ENCODE measurements at regions not wholly inside any gene's neighbourhood (a gene's known extent, or its start where the extent isn't known, plus 50 kb on each side); places are given as distances from the start of the nearest gene placed in this dataset.

DNA sequence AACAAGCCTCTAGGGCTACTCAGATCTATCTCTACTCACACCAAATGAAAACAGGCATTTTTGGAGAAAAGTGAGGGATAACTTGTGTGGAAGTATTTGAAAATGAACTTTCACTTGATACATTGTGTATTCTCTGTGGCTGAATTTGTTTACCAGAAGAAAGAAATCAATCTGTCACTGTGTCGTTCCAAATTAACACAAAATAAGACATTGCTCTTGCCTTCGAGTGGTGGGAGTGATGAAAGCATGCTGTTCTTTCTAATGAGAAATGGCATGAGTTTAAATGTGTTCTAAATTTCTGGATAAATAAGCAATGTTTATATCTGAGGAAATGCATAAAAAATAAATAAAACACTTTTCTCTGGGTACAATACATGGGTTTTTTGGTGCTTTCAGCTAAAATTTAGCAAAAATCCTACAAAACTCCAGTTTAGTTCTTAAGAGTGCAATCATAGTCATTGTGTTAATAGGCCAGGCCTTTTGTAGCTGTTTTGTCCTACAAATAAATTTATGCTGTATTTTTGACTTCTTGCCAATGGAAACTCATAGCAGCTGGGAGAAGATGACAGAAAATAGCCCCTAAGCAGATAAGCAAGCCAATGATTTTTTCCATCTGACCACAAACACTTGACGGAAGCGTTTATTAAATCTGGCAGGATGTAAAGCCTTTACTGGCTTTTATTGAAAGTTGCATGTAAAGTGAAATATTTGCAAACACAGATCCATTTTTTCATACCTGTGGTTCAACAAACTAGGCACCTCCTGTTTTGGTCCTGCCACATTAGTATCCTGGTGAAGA lies 1064.1 kb upstream of the GHITM start:
- intact Hi-C loops (cut with micrococcal nuclease) = no loop called here
- Histone ChIP-seq H3F3A (ENCODE audit: low read length, unreplicated experiment) (no peaks in the 10 kb centered on the region), H3K9me2 (replicated peaks; ENCODE audit: low read length) (no peaks in the 10 kb centered on the region), H3K4me1 (ENCODE audit: insufficient read depth, low read length) (no peaks in the 10 kb centered on the region), H4K20me1 (ENCODE audit: low read length) (no peaks in the 10 kb centered on the region), H3K79me2 (ENCODE audit: low read length) (no peaks in the 10 kb centered on the region), H2AFZ (ENCODE audit: low read length) (no peak overlapping the region), H3K4me2 (ENCODE audit: low read length) (no peak overlapping the region), H3K4me3 (ENCODE audit: low read length) (no peak overlapping the region), H3K9me3 (ENCODE audit: low read length) (no peaks in the 10 kb centered on the region), H3K27ac (ENCODE audit: low read length) (no peak overlapping the region), H3K36me3 (ENCODE audit: low read depth, low read length) (no peaks in the 10 kb centered on the region), H3K27me3 (ENCODE audit: low read length) (no peaks in the 10 kb centered on the region), H3K9ac (ENCODE audit: low read length) (no peak overlapping the region)
- no peak for ATAC-seq
- POLR2A ChIA-PET (ENCODE audit: unreplicated experiment) = no interaction called here
- no peak for DNase-seq
- no TSS peak for BruUV-seq (replicated peaks)
- TF ChIP-seq EZH2 (IDR thresholded peaks at IDR 0.05; ENCODE audit: low read length, unreplicated experiment) (no peak), CTCF (conservative IDR thresholded peaks at IDR 0.05; ENCODE audit: low read depth, low read length) (no peak), EZH2phosphoT487 (IDR thresholded peaks at IDR 0.05; ENCODE audit: borderline replicate concordance, low read length) (no peak)
- CTCF ChIA-PET = no interaction called here

- TF ChIP-seq EZH2phosphoT487 (IDR thresholded peaks at IDR 0.05; ENCODE audit: borderline replicate concordance, low read length) (no peak), EZH2 (IDR thresholded peaks at IDR 0.05; ENCODE audit: low read length, unreplicated experiment) (no peak), CTCF (conservative IDR thresholded peaks at IDR 0.05; ENCODE audit: low read depth, low read length) (no peak)
- Histone ChIP-seq H2AFZ (ENCODE audit: low read length) (no peak overlapping the region), H3K9ac (ENCODE audit: low read length) (no peak overlapping the region), H3K4me1 (ENCODE audit: insufficient read depth, low read length) (no peaks in the 10 kb centered on the region), H4K20me1 (ENCODE audit: low read length) (no peaks in the 10 kb centered on the region), H3K9me3 (ENCODE audit: low read length) (no peaks in the 10 kb centered on the region), H3F3A (ENCODE audit: low read length, unreplicated experiment) (no peaks in the 10 kb centered on the region), H3K4me2 (ENCODE audit: low read length) (no peak overlapping the region), H3K27me3 (ENCODE audit: low read length) (no peaks in the 10 kb centered on the region), H3K36me3 (ENCODE audit: low read depth, low read length) (no peaks in the 10 kb centered on the region), H3K9me2 (replicated peaks; ENCODE audit: low read length) (no peaks in the 10 kb centered on the region), H3K4me3 (ENCODE audit: low read length) (no peak overlapping the region), H3K27ac (ENCODE audit: low read length) (no peak overlapping the region), H3K79me2 (ENCODE audit: low read length) (no peaks in the 10 kb centered on the region)
- intact Hi-C loops (cut with micrococcal nuclease) = no loop called here
- DNase-seq (no peak), ATAC-seq (no peak)
- ChIA-PET CTCF (no interaction called here), POLR2A (ENCODE audit: unreplicated experiment) (no interaction called here)
- BruUV-seq (replicated peaks) = no TSS peak
Measured at GRCh38 chr10:83075815-83076355, 1063.4 kb upstream of the GHITM start.

- no peak for TF ChIP-seq EZH2 (IDR thresholded peaks at IDR 0.05; ENCODE audit: low read length, unreplicated experiment)
- TF ChIP-seq EZH2phosphoT487 (IDR thresholded peaks at IDR 0.05; ENCODE audit: borderline replicate concordance, low read length) = no peak
- TF ChIP-seq CTCF (conservative IDR thresholded peaks at IDR 0.05; ENCODE audit: low read depth, low read length) = no peak
- H3K4me1 ChIP-seq (ENCODE audit: insufficient read depth, low read length) = no peaks in the 10 kb centered on the region
- H3K36me3 ChIP-seq (ENCODE audit: low read depth, low read length) = no peaks in the 10 kb centered on the region
- H2AFZ ChIP-seq (ENCODE audit: low read length) = no peak overlapping the region
- no peak for DNase-seq
- ChIA-PET POLR2A (ENCODE audit: unreplicated experiment) (no interaction called here), CTCF (no interaction called here)
- intact Hi-C loops (cut with micrococcal nuclease) = no loop called here
- no peaks in the 10 kb centered on the region for H3K9me3 ChIP-seq (ENCODE audit: low read length)
- H3K9me2 ChIP-seq (replicated peaks; ENCODE audit: low read length) = no peaks in the 10 kb centered on the region
- no TSS peak for BruUV-seq (replicated peaks)
- H3K27me3 ChIP-seq (ENCODE audit: low read length) = no peaks in the 10 kb centered on the region
- H3K9ac ChIP-seq (ENCODE audit: low read length) = no peak overlapping the region
- no peak overlapping the region for H3K27ac ChIP-seq (ENCODE audit: low read length)
- no peaks in the 10 kb centered on the region for H3F3A ChIP-seq (ENCODE audit: low read length, unreplicated experiment)
- H3K79me2 ChIP-seq (ENCODE audit: low read length) = no peaks in the 10 kb centered on the region
- no peak overlapping the region for H3K4me2 ChIP-seq (ENCODE audit: low read length)
- no peak overlapping the region for H3K4me3 ChIP-seq (ENCODE audit: low read length)
- H4K20me1 ChIP-seq (ENCODE audit: low read length) = no peaks in the 10 kb centered on the region
- no peak for ATAC-seq
Measured at GRCh38 chr10:83076443-83076842, 1062.9 kb upstream of the GHITM start.

Data from PC-3 (cell line).